KOPT-K1 (cell line): ENCODE measurements at regions not wholly inside any gene's neighbourhood (a gene's known extent, or its start where the extent isn't known, plus 50 kb on each side); places are given as distances from the start of the nearest gene placed in this dataset.

ENCODE experiments used
- H3K27ac ChIP-seq: fragments of 200-600 bp; sonication (generic); 2 replicates; pipeline ENCODE4 v1.5.1; 2016; ENCODE audit warnings: antibody characterized with exemption, mild to moderate bottlenecking, low read depth, low read length; ENCODE audit not compliant: poor library complexity, severe bottlenecking
- H3K36me3 ChIP-seq: fragments of 200-600 bp; sonication (generic); 2 replicates; pipeline ENCODE4 v1.5.1; 2017; ENCODE audit warnings: antibody characterized with exemption, mild to moderate bottlenecking, low read length, moderate library complexity; ENCODE audit not compliant: insufficient read depth
- H3K9me3 ChIP-seq: fragments of 200-600 bp; sonication (generic); 2 replicates; pipeline ENCODE4 v1.5.1; 2017; ENCODE audit warnings: antibody characterized with exemption, low read length, mild to moderate bottlenecking; ENCODE audit not compliant: insufficient read depth, poor library complexity, severe bottlenecking

- H3K27ac ChIP-seq: no peak overlapping the region
- H3K36me3 ChIP-seq: no peaks in the 10 kb centered on the region
- H3K9me3 ChIP-seq: peaks cover 4% of the 10 kb centered on the region
These were observed 185.0 kb downstream of the SEMA6A start for GRCh38 chr5:116389601-116390000.

GRCh38 chr5:116388564-116389258, 185.9 kb downstream of the SEMA6A start:
- H3K27ac ChIP-seq: no peak overlapping the region
- H3K9me3 ChIP-seq: peaks cover 4% of the 10 kb centered on the region
- H3K36me3 ChIP-seq: no peaks in the 10 kb centered on the region

DNA sequence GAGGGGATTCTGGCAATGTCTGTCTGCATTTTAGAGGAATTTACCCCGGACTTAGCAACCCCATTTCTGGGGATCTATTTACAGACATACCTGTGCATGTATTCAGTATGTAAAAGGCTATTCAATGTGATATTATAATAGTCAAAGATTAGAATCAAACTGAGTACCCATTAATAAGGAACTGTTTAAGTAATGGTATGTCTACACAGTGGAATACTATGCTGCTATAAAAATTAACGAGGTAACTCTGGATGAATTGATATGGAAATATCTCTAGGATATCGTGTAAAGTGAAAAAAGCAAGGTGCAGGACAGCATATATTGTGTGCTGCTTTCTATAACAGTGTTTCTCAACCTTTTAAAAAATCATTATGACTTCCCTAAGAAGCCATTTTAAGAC, 186.9 kb downstream of the SEMA6A start:
- Histone ChIP-seq H3K27ac (no peak overlapping the region), H3K36me3 (no peaks in the 10 kb centered on the region), H3K9me3 (peaks cover 4% of the 10 kb centered on the region)

- Histone ChIP-seq H3K36me3 (no peaks in the 10 kb centered on the region), H3K27ac (no peak overlapping the region), H3K9me3 (no peaks in the 10 kb centered on the region)
These were observed 188.0 kb downstream of the SEMA6A start for GRCh38 chr5:116386633-116387032.

DNA sequence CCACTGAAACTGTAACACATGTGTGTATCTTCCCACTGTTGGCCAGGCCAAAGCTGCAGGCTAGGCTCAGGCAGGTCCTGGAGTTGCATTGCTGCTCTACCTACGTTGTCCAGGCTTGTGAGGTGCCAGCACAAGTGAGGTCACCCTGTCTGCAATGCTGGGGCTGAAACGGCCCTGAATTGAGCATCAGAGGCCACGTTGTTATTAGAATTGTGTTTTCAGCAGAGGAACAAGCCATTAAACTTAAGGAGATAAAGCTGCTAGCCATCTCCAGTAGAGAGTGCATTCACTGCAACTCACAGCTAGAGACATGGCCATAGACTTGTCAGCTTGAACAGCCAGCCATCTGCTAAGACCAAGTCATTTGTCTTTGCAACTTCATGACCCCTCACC, 191.8 kb downstream of the SEMA6A start:
- no peak overlapping the region for H3K27ac ChIP-seq
- no peaks in the 10 kb centered on the region for H3K36me3 ChIP-seq
- no peaks in the 10 kb centered on the region for H3K9me3 ChIP-seq

DNA sequence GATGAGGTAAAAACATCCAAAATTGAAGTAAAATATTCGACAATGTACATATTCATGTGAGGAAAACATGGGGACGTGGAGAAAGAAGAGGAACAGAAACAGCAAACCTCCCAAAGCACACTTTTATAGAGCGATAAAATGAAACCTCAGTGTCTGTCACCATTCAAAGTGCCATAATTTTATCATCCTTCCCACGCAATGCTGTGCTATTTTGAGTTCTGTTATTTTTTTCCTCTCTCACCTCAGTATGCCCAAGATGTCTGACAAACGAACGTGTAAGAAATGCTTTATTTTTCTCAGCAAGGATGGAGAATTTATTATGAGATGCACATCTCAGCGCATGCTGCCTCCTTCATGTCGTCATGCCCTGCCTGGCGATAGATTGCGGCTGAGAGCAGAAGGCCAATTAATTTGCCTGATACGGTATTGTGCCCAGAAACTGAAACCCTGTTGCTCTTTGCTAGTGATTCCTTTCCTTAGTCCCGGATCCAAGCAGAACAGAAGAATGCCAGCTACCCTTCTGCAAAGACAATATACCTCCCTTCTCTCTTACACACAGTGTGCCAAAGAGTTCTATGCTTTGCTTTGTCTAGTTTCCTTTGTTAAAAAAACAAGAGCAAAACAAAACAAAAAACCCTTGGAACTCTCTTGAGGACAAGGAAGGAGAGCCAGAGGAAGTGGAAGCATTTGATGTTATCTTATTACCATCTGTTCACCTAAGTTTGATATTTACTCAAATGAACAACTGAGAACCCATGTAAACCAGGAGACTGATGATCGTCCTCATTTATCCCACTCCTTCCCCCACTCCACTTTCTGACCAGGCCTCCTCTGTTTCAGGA, 192.4 kb downstream of the SEMA6A start:
- no peaks in the 10 kb centered on the region for H3K36me3 ChIP-seq
- H3K9me3 ChIP-seq: no peaks in the 10 kb centered on the region
- H3K27ac ChIP-seq: no peak overlapping the region

DNA sequence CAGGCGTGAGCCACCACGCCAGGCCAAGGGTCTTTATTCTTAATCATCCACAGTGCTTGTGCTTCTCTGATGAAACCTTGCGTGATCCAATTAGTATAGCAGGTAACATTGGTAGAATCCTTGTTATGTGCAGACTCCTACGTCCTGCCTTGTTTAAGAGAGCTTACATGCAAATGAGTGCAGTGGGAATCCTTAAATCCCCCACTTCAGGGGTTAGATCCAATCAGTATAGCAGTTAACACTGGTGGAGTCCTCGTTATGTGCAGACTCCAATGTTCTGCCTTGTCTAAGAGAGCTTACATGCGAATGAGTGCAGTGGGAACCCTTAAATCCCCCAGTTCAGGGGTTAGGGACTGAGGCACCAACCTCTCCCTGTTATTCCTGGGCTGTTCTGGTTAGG, 193.4 kb downstream of the SEMA6A start:
- Histone ChIP-seq H3K27ac (no peak overlapping the region), H3K9me3 (no peaks in the 10 kb centered on the region), H3K36me3 (no peaks in the 10 kb centered on the region)

GRCh38 chr5:116380621-116381020, 194.0 kb downstream of the SEMA6A start:
- no peaks in the 10 kb centered on the region for H3K36me3 ChIP-seq
- H3K27ac ChIP-seq: no peak overlapping the region
- no peaks in the 10 kb centered on the region for H3K9me3 ChIP-seq

DNA sequence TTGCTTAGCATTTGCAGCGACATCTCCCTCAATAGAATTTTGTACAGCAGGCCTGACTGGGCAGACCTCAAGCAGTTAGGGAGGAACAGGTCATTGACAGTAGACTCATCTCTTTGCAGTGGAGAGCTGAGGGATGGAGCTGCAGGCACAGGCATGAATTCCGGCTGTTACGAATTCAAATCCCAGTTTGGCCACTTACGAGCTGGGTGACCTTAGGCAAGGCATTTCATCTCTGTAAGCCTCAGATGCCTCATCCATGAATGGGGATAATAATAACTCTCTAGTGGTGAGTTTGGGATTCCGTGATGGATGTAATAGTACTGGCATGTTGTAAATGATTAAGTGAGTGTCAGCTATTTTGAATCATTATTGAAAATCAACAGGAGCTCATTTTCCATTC, 195.3 kb downstream of the SEMA6A start:
- H3K9me3 ChIP-seq: no peaks in the 10 kb centered on the region
- H3K27ac ChIP-seq: no peak overlapping the region
- H3K36me3 ChIP-seq: no peaks in the 10 kb centered on the region

GRCh38 chr5:116378777-116379121, 195.9 kb downstream of the SEMA6A start:
- Histone ChIP-seq H3K9me3 (no peaks in the 10 kb centered on the region), H3K27ac (no peak overlapping the region), H3K36me3 (no peaks in the 10 kb centered on the region)

DNA sequence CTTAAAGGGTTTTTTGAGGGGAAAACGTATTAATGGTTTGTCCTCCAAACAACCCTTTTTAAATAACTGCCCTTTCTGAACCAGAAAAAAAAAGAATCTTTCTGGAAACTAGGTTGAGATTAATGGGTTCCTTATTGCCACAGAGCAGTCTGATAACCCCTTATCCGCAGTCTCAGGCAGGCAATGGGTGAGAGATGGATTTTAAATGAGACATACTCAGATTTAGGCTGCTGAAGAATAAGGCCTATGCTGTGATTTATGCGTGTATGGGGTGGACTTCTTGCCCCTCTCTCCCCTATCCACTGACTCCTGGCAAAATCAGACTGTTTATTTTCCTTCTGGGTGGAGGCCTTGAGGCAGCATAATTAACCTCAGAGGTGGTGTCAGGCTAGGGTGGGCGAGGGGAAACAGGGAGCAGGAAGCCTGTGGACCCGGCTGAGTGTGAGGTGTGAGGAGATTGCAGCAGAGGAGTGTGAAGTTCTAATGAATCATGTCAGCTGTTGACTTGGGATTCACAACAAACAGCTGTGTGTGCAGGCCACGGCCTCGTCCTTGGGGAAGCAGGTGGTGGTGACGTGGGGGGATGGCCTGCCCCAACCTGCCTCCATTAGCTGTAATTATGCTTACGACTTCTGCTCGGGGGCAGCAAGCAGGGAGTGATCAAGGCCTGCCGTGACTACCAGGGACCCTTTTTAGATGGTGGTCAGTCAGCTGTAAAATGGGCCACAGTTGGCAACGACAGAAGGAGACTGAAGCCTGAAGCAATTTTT, 196.4 kb downstream of the SEMA6A start:
- Histone ChIP-seq H3K27ac (no peak overlapping the region), H3K36me3 (no peaks in the 10 kb centered on the region), H3K9me3 (no peaks in the 10 kb centered on the region)

DNA sequence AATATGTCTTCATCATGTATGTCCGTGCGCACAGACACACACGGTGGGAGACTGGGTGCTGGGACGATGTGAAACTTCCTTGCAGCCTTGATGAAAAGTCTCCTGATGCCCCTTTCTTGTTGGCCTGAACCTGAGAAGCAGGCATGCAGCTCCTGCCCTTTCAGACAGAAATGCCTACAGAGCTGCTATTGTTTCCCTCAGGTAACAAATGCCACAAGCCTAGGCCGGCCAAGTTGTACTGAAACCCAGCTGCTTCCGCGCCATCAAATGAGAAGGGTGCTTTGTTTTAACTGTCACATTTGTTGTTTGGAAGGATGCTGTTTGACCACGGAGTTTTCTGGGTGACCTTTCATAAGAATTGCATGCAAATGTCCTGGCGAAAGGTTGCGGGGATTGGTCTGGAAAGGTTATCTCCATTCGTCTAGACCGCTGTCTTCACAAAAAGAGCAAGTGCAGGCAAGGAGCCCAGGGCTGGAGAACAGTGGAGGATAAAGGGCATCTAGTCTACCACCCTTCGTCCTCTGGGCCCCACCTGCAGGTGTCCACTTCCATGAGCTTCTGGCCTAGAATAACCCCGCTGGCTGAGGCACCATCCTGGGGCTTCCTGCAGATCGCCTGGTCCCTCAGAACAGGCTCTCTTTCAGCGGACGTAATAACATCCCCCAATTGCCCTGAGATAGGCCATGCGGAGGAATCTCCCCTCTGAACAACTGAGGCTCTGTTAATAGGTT, 197.2 kb downstream of the SEMA6A start:
- H3K9me3 ChIP-seq: no peaks in the 10 kb centered on the region
- no peaks in the 10 kb centered on the region for H3K36me3 ChIP-seq
- no peak overlapping the region for H3K27ac ChIP-seq

DNA sequence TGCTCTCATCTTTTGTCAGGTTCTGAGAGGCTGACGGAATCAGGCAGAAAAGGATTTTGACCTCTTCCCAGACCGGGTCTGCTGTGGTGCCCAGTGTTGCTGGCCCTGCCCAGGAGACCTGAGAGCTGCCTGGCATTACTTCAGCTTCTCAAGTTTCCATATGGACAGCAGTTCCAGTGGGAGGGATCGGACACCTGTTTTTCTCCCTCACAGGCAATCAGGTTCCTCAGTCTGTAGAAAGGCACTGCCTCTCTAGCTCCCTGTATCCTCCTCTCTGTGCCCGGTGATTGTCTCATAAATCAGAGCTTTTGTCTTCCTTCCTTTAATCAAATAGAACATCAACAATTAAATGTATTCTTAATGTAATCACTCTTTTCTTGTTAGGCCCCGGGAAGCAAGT, 198.7 kb downstream of the SEMA6A start:
- H3K36me3 ChIP-seq: no peaks in the 10 kb centered on the region
- H3K27ac ChIP-seq: no peak overlapping the region
- H3K9me3 ChIP-seq: no peaks in the 10 kb centered on the region

DNA sequence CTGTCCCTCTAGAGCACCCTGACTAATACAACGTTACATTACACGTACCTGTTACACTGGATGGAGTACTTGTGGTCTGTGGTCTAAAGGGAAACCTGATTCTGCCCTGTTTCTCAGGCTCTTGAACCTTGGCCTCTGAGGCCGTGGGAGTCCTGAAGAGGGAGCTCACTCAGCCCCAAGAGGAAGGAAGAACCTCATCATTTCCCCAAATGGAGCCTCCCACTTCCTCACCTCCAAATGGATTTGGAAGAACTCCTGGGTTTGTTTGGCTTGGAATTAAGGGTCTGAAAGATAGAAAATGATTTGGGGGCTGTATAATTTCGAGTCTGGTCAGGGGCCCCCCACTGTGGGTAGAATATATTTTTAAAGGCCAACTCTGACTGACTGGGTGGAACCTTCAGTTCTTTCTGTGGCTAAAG, 200.2 kb downstream of the SEMA6A start:
- H3K36me3 ChIP-seq: no peaks in the 10 kb centered on the region
- no peaks in the 10 kb centered on the region for H3K9me3 ChIP-seq
- H3K27ac ChIP-seq: no peak overlapping the region
